H9 (cell line): ENCODE measurements at regions not wholly inside any gene's neighbourhood (a gene's known extent, or its start where the extent isn't known, plus 50 kb on each side); places are given as distances from the start of the nearest gene placed in this dataset.

ENCODE experiments used
- DNase-seq: peaks from one replicate; pipeline ENCODE4 v3.0.0-alpha.2; 2017
- H2AFZ ChIP-seq: one replicate; pipeline ENCODE4 v1.6.1; 2013; ENCODE audit warnings: mild to moderate bottlenecking, low read length, control low read depth, moderate library complexity
- H2AK5ac ChIP-seq: 2 replicates; pipeline ENCODE4 v1.6.1; 2013; ENCODE audit warnings: low read length, control low read depth, mixed read lengths; ENCODE audit not compliant: insufficient read length
- H2BK120ac ChIP-seq: one replicate; pipeline ENCODE4 v1.6.1; 2013; ENCODE audit warnings: low read depth, mild to moderate bottlenecking, low read length, control low read depth, inconsistent platforms; ENCODE audit not compliant: poor library complexity, severe bottlenecking
- H2BK12ac ChIP-seq: 2 replicates; pipeline ENCODE4 v1.6.1; 2013; ENCODE audit warnings: low read length, control low read depth, mixed read lengths, low read depth; ENCODE audit not compliant: insufficient read length
- H2BK15ac ChIP-seq: 2 replicates; pipeline ENCODE4 v1.6.1; 2013; ENCODE audit warnings: low read depth, low read length, control low read depth
- H2BK20ac ChIP-seq: one replicate; pipeline ENCODE4 v1.6.1; 2013; ENCODE audit warnings: low read depth, mild to moderate bottlenecking, low read length, control low read depth, inconsistent platforms; ENCODE audit not compliant: poor library complexity, severe bottlenecking
- H2BK5ac ChIP-seq: 2 replicates; pipeline ENCODE4 v1.6.1; 2013; ENCODE audit warnings: low read length, control low read depth, mixed read lengths; ENCODE audit not compliant: insufficient read length
- H3K14ac ChIP-seq: 2 replicates; pipeline ENCODE4 v1.6.1; 2013; ENCODE audit warnings: low read length, control low read depth; ENCODE audit not compliant: insufficient read depth
- H3K18ac ChIP-seq: 2 replicates; pipeline ENCODE4 v1.6.1; 2013; ENCODE audit warnings: low read depth, mild to moderate bottlenecking, mixed read lengths, low read length, control low read depth; ENCODE audit not compliant: insufficient read length
- H3K23ac ChIP-seq: 2 replicates; pipeline ENCODE4 v1.6.1; 2013; ENCODE audit warnings: low read length, control low read depth, mixed read lengths, low read depth; ENCODE audit not compliant: insufficient read length
- H3K23me2 ChIP-seq: 2 replicates; pipeline ENCODE4 v1.6.1; 2013; ENCODE audit warnings: low read depth, mild to moderate bottlenecking, mixed read lengths, low read length, control low read depth; ENCODE audit not compliant: insufficient read length, poor library complexity, severe bottlenecking
- H3K27ac ChIP-seq: 2 replicates; pipeline ENCODE4 v1.5.1; 2013; ENCODE audit warnings: low read length, control low read depth, mixed read lengths, low read depth; ENCODE audit not compliant: insufficient read length
- H3K27me3 ChIP-seq: 2 replicates; pipeline ENCODE4 v1.6.1; 2013; ENCODE audit warnings: low read length, control low read depth, inconsistent platforms; ENCODE audit not compliant: insufficient read depth
- H3K4ac ChIP-seq: 2 replicates; pipeline ENCODE4 v1.6.1; 2013; ENCODE audit warnings: low read depth, mild to moderate bottlenecking, control low read depth, inconsistent platforms, low read length, moderate library complexity
- H3K4me1 ChIP-seq: 2 replicates; pipeline ENCODE4 v1.6.1; 2013; ENCODE audit warnings: low read length, control low read depth, inconsistent platforms; ENCODE audit not compliant: insufficient read depth
- H3K4me2 ChIP-seq: 2 replicates; pipeline ENCODE4 v1.6.1; 2013; ENCODE audit warnings: low read length, control low read depth, mixed read lengths; ENCODE audit not compliant: insufficient read length, insufficient read depth
- H3K56ac ChIP-seq: 2 replicates; pipeline ENCODE4 v1.6.1; 2013; ENCODE audit warnings: low read depth, mild to moderate bottlenecking, mixed read lengths, low read length, control low read depth; ENCODE audit not compliant: insufficient read length
- H3K79me1 ChIP-seq: 2 replicates; pipeline ENCODE4 v1.6.1; 2013; ENCODE audit warnings: low read depth, mild to moderate bottlenecking, moderate library complexity, low read length, control low read depth, inconsistent platforms; ENCODE audit not compliant: insufficient read depth, poor library complexity, severe bottlenecking
- H3K79me2 ChIP-seq: 2 replicates; pipeline ENCODE4 v1.6.1; 2013; ENCODE audit warnings: low read length, control low read depth, inconsistent platforms; ENCODE audit not compliant: insufficient read depth
- H3K9ac ChIP-seq: 2 replicates; pipeline ENCODE4 v1.6.1; 2013; ENCODE audit warnings: low read length, control low read depth, mixed read lengths; ENCODE audit not compliant: insufficient read length; ENCODE audit errors: extremely low read depth
- H3K9me3 ChIP-seq: one replicate; pipeline ENCODE4 v1.6.1; 2013; ENCODE audit warnings: low read depth, low read length, inconsistent platforms; ENCODE audit not compliant: control insufficient read depth
- H3T11ph ChIP-seq: one replicate; pipeline ENCODE4 v1.6.1; 2013; ENCODE audit warnings: mild to moderate bottlenecking, low read length, control low read depth, inconsistent platforms
- H4K20me1 ChIP-seq: one replicate; pipeline ENCODE4 v1.6.1; 2013; ENCODE audit not compliant: control insufficient read depth, insufficient read length, insufficient read depth
- H4K5ac ChIP-seq: 2 replicates; pipeline ENCODE4 v1.6.1; 2013; ENCODE audit warnings: low read depth, mild to moderate bottlenecking, mixed read lengths, low read length, control low read depth; ENCODE audit not compliant: insufficient read length
- H4K8ac ChIP-seq: replicated peaks from 2 replicates; pipeline ENCODE4 v1.6.1; 2013; ENCODE audit warnings: low read length, control low read depth, mixed read lengths, low read depth; ENCODE audit not compliant: insufficient read length
- H4K91ac ChIP-seq: 2 replicates; pipeline ENCODE4 v1.6.1; 2013; ENCODE audit warnings: low read depth, mild to moderate bottlenecking, moderate library complexity, mixed read lengths, low read length, control low read depth; ENCODE audit not compliant: insufficient read length
- H3K27ac Mint-ChIP-seq, 3 experiments: 2 replicates in 2 of 3; 3 replicates in 1 of 3; pipeline ENCODE4 v1.8.0; 2020 to 2021; ENCODE audit warnings: mixed read lengths in 3 of 3, mild to moderate bottlenecking in 1 of 3, moderate library complexity in 1 of 3
- H3K27me3 Mint-ChIP-seq: 2 replicates; pipeline ENCODE4 v1.8.0; 2021; ENCODE audit warnings: low read depth, mild to moderate bottlenecking, moderate library complexity, mixed read lengths
- H3K36me3 Mint-ChIP-seq, 3 experiments: 2 replicates in 2 of 3; 3 replicates in 1 of 3; pipeline ENCODE4 v1.8.0; 2020 to 2021; ENCODE audit warnings: low read depth in 3 of 3, mixed read lengths in 3 of 3; ENCODE audit not compliant: insufficient read depth in 1 of 3
- H3K4me1 Mint-ChIP-seq, 2 experiments: 2 replicates each; pipeline ENCODE4 v1.8.0; 2020; ENCODE audit warnings: mixed read lengths in 2 of 2
- H3K4me3 Mint-ChIP-seq, 2 experiments: 2 replicates in 1 of 2; 3 replicates in 1 of 2; pipeline ENCODE4 v1.8.0; 2020 to 2021; ENCODE audit warnings: mild to moderate bottlenecking in 2 of 2, mixed read lengths in 2 of 2, moderate library complexity in 1 of 2
- H3K9me3 Mint-ChIP-seq, 2 experiments: 2 replicates in 1 of 2; 3 replicates in 1 of 2; pipeline ENCODE4 v1.8.0; 2020; ENCODE audit warnings: mild to moderate bottlenecking in 2 of 2, mixed read lengths in 2 of 2, moderate library complexity in 1 of 2
- CTCF ChIP-seq: fragments of 200-600 bp; sonication (generic); conservative IDR thresholded peaks from 3 replicates; pipeline ENCODE4 v1.8.0; 2021; ENCODE audit warnings: antibody characterized with exemption, mild to moderate bottlenecking
- WGBS: extraction: QIAGEN DNeasy Blood & Tissue Kit; methylation state at CpG from one replicate; pipeline ENCODE4 v1.1.7; 2013; ENCODE audit warnings: missing lambda C conversion rate, low lambda C conversion rate, mixed read lengths; ENCODE audit not compliant: insufficient read length; ENCODE audit errors: extremely low coverage; 5-methylcytosine and 5-hydroxymethylcytosine counted together

DNA sequence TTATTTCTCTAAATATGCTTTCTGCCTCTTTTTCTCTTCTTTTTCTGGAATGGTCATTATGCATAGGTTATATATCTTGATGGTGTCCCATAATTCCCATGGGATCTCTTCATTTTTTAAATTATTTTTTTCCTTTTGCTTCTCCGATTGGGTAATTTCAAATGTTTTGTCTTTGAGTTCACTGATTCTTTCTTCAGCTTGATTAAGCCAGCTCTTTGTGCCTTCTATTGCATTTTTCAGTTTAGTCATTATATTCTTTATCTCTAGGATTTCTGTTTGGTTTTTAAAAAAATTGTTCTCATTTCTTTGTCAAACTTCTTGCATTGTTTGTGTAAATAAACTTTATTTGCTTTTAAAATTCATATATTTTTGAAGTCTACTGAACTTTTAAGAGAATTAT is 251.1 kb downstream of the INSIG2 start:
- no peak overlapping the region for H2BK120ac ChIP-seq
- no peak overlapping the region for H3K4ac ChIP-seq
- no peak overlapping the region for H3K27ac Mint-ChIP-seq
- H3K14ac ChIP-seq = no peak overlapping the region
- no peaks in the 10 kb centered on the region for H3K79me2 ChIP-seq
- H3K9me3 Mint-ChIP-seq = peaks cover 3 to 9% of the 10 kb centered on the region in 2 experiments
- no peak overlapping the region for H2BK15ac ChIP-seq
- H3K9me3 ChIP-seq = no peaks in the 10 kb centered on the region
- no peak overlapping the region for H2BK20ac ChIP-seq
- H4K5ac ChIP-seq = no peak overlapping the region
- no peak overlapping the region for H3K4me2 ChIP-seq
- no peak overlapping the region for H2AFZ ChIP-seq
- H4K8ac ChIP-seq = no peak overlapping the region
- no peak overlapping the region for H3K9ac ChIP-seq
- H3K36me3 Mint-ChIP-seq = peaks cover 0 to 16% (median 0%) of the 10 kb centered on the region in 3 experiments; a peak in 2 of 7 replicates
- H3K79me1 ChIP-seq = no peaks in the 10 kb centered on the region
- no peak overlapping the region for H2AK5ac ChIP-seq
- H3T11ph ChIP-seq = no peak overlapping the region
- H3K23me2 ChIP-seq = no peaks in the 10 kb centered on the region
- H4K20me1 ChIP-seq = no peaks in the 10 kb centered on the region
- no peak overlapping the region for H3K23ac ChIP-seq
- peaks cover 14% of the 10 kb centered on the region in 2 experiments for H3K4me1 Mint-ChIP-seq
- H3K27me3 ChIP-seq = no peaks in the 10 kb centered on the region
- H3K27ac ChIP-seq = no peak overlapping the region
- no peak overlapping the region for H2BK12ac ChIP-seq
- no peaks in the 10 kb centered on the region for H3K27me3 Mint-ChIP-seq
- H3K56ac ChIP-seq = no peak overlapping the region
- no peak for TF ChIP-seq CTCF
- H3K4me1 ChIP-seq = peaks cover 3% of the 10 kb centered on the region
- H4K91ac ChIP-seq = no peak overlapping the region
- DNase-seq = no peak
- no CpG with 5 or more reads among the region's 1 CpG for WGBS
- no peak overlapping the region for H3K18ac ChIP-seq
- no peak overlapping the region for H3K4me3 Mint-ChIP-seq
- no peak overlapping the region for H2BK5ac ChIP-seq
